ENCODE measurements at regions not wholly inside any gene's neighbourhood (a gene's known extent, or its start where the extent isn't known, plus 50 kb on each side); places are given as distances from the start of the nearest gene placed in this dataset.

DNA sequence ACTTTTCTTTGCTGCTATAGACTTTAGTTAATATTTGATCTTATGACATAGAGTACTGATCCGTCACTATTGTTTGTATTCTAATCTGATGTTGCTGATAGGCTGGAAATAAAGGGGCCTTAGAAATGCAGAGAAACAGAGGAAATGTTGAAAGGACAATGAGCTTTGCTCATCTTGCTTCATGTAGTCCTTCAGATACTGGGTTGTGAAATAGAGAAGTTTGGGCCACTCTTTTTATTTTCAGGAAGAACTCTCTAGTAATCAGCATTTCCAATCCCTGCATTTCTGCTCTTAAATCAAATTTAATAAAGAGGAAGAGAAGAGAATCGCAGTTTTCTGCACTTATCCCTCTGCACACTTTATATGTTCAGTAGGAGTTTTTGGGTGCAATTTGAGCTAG, 192.8 kb upstream of the THBS1 start:
- DNase-seq (ENCODE audit: extremely low spot score in 2 of 2) = no peak
- no peaks in the 10 kb centered on the region for H3K4me1 ChIP-seq
- intact Hi-C loops (cut with DNase I) = no loop called here
- no peak overlapping the region for H3K27ac ChIP-seq
- no peak for TF ChIP-seq POLR2AphosphoS5 (IDR thresholded peaks at IDR 0.05; ENCODE audit: insufficient read depth in 1 of 2, low read depth in 1 of 2)
- TF ChIP-seq, protein P1, sequence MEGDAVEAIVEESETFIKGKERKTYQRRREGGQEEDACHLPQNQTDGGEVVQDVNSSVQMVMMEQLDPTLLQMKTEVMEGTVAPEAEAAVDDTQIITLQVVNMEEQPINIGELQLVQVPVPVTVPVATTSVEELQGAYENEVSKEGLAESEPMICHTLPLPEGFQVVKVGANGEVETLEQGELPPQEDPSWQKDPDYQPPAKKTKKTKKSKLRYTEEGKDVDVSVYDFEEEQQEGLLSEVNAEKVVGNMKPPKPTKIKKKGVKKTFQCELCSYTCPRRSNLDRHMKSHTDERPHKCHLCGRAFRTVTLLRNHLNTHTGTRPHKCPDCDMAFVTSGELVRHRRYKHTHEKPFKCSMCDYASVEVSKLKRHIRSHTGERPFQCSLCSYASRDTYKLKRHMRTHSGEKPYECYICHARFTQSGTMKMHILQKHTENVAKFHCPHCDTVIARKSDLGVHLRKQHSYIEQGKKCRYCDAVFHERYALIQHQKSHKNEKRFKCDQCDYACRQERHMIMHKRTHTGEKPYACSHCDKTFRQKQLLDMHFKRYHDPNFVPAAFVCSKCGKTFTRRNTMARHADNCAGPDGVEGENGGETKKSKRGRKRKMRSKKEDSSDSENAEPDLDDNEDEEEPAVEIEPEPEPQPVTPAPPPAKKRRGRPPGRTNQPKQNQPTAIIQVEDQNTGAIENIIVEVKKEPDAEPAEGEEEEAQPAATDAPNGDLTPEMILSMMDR (IDR thresholded peaks at IDR 0.05) = no peak
- no peak for TF ChIP-seq POLR2A (IDR thresholded peaks at IDR 0.05)
- no peak overlapping the region for H3K4me3 ChIP-seq
- H3K36me3 ChIP-seq = no peaks in the 10 kb centered on the region
- H3K9me3 ChIP-seq = no peaks in the 10 kb centered on the region
- no peaks in the 10 kb centered on the region for H3K27me3 ChIP-seq

DNA sequence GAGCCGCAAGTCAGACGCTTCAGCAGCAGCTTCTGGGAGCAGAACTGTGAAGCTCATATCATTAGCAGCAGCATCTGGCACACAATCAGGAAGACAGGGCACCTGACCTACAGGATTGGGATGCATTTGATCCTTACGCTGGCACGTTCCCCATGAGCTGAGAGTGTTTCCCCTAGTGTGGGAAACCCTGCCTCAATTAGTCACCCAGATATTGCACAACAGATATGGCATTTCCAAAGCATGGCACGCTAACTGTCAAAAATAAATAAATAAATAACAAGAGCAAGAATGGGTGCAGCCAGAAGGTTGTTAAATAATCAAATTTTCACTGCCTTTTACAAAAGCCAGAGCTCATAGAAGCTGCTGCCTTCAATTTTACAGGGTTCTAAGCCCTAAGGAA, 189.6 kb upstream of the THBS1 start:
- Histone ChIP-seq H3K27ac (no peak overlapping the region), H3K9me3 (no peaks in the 10 kb centered on the region), H3K27me3 (no peaks in the 10 kb centered on the region), H3K36me3 (no peaks in the 10 kb centered on the region), H3K4me1 (no peaks in the 10 kb centered on the region), H3K4me3 (no peak overlapping the region)
- no peak for DNase-seq (ENCODE audit: extremely low spot score in 2 of 2)
- intact Hi-C loops (cut with DNase I) = no loop called here
- TF ChIP-seq, protein P1 (IDR thresholded peaks at IDR 0.05) = no peak
- TF ChIP-seq POLR2AphosphoS5 (IDR thresholded peaks at IDR 0.05; ENCODE audit: insufficient read depth in 1 of 2, low read depth in 1 of 2) (no peak), POLR2A (IDR thresholded peaks at IDR 0.05) (no peak)

DNA sequence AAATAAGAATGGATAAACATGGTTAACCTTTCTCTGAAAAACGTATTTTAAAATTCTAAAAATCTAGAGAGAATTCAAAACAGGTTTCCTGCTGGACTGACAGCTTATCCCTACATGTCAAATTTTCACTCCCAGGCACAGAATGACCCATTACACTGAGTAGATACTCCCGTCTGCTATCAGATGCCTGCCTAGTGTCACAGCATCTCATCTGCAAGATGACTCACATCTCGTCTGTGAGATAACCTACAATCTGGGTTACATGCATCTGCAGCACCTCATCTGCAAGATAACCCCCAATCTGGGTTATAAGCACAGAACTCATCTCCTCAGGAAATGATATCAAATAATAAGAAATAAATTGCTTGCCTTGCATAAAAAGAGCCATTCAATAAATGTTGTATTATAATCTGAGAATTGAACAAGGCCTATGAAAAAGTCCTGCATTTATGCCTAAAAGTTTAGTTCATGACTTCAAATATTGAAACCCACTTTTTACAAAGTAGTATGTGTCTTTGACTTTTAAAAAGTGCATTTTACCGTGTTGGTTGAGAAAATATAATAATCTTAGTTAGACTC, 188.3 kb upstream of the THBS1 start:
- Histone ChIP-seq H3K36me3 (no peaks in the 10 kb centered on the region), H3K27me3 (no peaks in the 10 kb centered on the region), H3K27ac (no peak overlapping the region), H3K9me3 (no peaks in the 10 kb centered on the region), H3K4me1 (no peaks in the 10 kb centered on the region), H3K4me3 (no peak overlapping the region)
- no peak for TF ChIP-seq POLR2AphosphoS5 (IDR thresholded peaks at IDR 0.05; ENCODE audit: insufficient read depth in 1 of 2, low read depth in 1 of 2)
- TF ChIP-seq, protein P1 (IDR thresholded peaks at IDR 0.05) = no peak
- no peak for DNase-seq (ENCODE audit: extremely low spot score in 2 of 2)
- intact Hi-C loops (cut with DNase I) = no loop called here

DNA sequence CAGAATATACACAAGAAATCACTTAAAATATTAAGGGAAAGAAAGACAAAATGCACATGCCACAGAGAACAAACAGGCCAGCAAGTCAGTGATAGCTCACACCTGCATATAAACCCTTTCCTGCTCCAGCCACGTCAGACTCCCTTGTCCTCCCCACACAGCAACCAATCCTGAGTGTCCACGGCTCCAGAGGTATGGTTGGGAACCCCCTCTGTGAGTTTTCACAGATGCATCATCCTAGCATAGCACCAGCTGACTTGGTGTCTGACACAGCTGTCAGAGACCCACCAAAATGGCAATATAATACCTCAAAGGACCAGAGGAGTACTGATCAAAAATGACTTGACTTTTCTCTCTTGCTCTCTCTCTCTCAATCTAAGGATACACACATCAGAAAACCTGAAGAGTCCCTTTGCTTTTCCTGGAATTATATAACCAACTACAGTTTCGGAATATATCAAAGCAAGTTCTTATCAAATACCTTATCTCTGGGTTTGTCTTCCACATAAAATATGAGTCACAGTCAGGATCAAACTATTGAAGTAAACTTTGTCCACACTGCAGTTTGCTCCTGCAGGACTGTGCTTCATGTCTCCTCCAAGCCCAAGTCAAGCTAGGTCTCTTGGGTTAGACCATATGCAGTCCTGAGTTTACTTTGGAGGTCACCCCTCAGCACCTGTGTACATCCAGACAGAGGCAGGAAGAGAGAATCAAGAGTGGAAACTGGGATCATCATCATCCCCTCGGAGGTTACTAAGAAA, 187.1 kb upstream of the THBS1 start:
- DNase-seq (ENCODE audit: extremely low spot score in 2 of 2) = no peak
- Histone ChIP-seq H3K27ac (no peak overlapping the region), H3K27me3 (no peaks in the 10 kb centered on the region), H3K4me1 (no peaks in the 10 kb centered on the region), H3K9me3 (no peaks in the 10 kb centered on the region), H3K4me3 (no peak overlapping the region), H3K36me3 (no peaks in the 10 kb centered on the region)
- intact Hi-C loops (cut with DNase I) = no loop called here
- no peak for TF ChIP-seq POLR2A (IDR thresholded peaks at IDR 0.05)
- no peak for TF ChIP-seq POLR2AphosphoS5 (IDR thresholded peaks at IDR 0.05; ENCODE audit: insufficient read depth in 1 of 2, low read depth in 1 of 2)
- TF ChIP-seq, protein P1 (IDR thresholded peaks at IDR 0.05) = no peak

DNA sequence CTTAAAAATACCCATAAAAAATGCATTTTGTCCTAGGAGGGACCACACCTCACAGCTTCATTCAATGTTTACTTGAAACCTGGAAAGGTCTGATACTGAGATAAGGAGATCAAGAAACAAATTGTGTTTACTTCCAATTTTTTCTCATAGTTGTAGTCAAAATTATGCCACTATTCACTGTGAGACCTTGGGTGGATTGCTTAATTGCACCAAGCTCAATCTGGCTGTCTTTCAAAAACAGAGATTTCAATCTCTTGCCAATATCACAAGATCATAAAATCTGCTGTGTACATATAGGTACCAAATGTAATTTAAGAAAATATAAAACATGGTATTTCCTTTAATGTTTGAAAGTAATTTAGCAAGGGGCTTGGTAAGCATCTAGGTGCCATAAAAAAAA, 186.4 kb upstream of the THBS1 start:
- no peak for TF ChIP-seq POLR2A (IDR thresholded peaks at IDR 0.05)
- TF ChIP-seq, protein P1 (IDR thresholded peaks at IDR 0.05) = no peak
- no peak for TF ChIP-seq POLR2AphosphoS5 (IDR thresholded peaks at IDR 0.05; ENCODE audit: insufficient read depth in 1 of 2, low read depth in 1 of 2)
- no peak overlapping the region for H3K4me3 ChIP-seq
- intact Hi-C loops (cut with DNase I) = no loop called here
- no peaks in the 10 kb centered on the region for H3K27me3 ChIP-seq
- no peak for DNase-seq (ENCODE audit: extremely low spot score in 2 of 2)
- H3K9me3 ChIP-seq = no peaks in the 10 kb centered on the region
- H3K4me1 ChIP-seq = no peaks in the 10 kb centered on the region
- no peak overlapping the region for H3K27ac ChIP-seq
- no peaks in the 10 kb centered on the region for H3K36me3 ChIP-seq

All from vagina (tissue), 2 donors.